ENCODE measurements at regions not wholly inside any gene's neighbourhood (a gene's known extent, or its start where the extent isn't known, plus 50 kb on each side); places are given as distances from the start of the nearest gene placed in this dataset.

DNA sequence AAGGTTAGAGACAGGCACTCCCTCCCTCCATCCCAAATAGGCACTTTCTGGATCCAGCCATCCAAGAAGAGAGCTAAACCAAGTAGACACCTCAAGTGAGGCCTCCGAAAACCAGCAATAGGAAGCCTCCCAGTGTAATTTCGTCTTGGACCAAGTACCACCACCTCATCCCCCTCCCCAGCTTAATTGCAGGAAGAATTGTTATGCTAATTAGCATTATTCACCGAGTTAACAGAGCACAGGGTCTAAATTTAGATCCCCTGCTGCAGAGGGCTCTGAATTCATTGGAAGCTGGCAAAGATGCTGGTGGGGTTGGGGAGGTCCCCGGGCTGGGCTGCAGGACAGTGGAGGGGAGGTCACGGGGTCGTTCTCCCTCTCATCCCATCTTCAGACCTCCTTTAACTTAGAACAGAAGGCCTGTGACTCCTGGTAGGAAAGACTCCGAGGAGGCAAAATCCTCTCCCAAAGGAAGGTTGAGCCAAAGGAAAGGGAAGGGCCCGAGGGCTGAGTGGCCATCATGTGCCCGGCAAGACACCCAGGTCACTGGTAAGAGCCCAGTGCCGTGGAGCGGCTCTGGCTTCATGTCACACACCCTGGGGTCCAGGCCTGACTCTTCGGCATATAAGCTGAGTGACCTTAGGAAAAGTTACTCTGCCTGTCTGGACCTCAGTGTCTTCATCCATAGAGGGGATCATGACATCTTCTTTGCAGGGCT is 209.2 kb upstream of the GRIK3 start:
- no peaks in the 10 kb centered on the region for H3K9me3 ChIP-seq (ENCODE audit: control insufficient read depth in 3 of 3, low read length in 3 of 3)
- no peak overlapping the region for H3K27ac ChIP-seq (ENCODE audit: low read depth, low read length)
- peaks cover 8 to 38% (median 33%) of the 10 kb centered on the region in 3 donors for H3K27me3 ChIP-seq (ENCODE audit: control insufficient read depth in 3 of 3, insufficient read depth in 3 of 3, low read length in 3 of 3)
- H3K4me1 ChIP-seq (ENCODE audit: control insufficient read depth in 3 of 3, insufficient read depth in 3 of 3, low read length in 3 of 3) = no peaks in the 10 kb centered on the region
- H3K4me3 ChIP-seq (ENCODE audit: low read length in 3 of 3) = no peak overlapping the region
- H3K9ac ChIP-seq (ENCODE audit: low read depth in 1 of 3, low read length in 3 of 3) = no peak overlapping the region
- no peaks in the 10 kb centered on the region for H3K36me3 ChIP-seq (ENCODE audit: control insufficient read depth in 3 of 3, insufficient read depth in 3 of 3, low read length in 3 of 3)

DNA sequence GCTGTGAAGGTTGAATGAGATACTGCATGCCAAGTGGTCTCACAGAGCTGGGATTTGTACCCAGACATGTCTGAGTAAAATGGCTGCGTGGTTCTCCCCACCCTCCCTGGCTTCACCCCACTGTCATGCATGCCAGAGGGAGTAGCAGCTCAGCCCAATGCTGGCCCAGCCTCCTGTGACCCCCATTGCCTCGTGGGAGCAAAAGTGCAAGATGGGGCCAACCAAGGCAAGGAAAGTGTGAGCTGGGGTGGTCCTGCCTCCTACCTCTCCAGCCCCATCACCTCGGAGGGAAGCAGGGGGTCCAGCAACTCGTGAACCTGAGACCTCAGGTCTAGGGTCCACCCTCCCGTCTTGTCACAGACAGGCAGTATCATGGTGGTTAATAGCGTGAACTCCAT is 209.8 kb upstream of the GRIK3 start:
- no peaks in the 10 kb centered on the region for H3K36me3 ChIP-seq (ENCODE audit: control insufficient read depth in 3 of 3, insufficient read depth in 3 of 3, low read length in 3 of 3)
- peaks cover 8 to 35% (median 30%) of the 10 kb centered on the region in 3 donors for H3K27me3 ChIP-seq (ENCODE audit: control insufficient read depth in 3 of 3, insufficient read depth in 3 of 3, low read length in 3 of 3)
- H3K4me3 ChIP-seq (ENCODE audit: low read length in 3 of 3) = no peak overlapping the region

DNA sequence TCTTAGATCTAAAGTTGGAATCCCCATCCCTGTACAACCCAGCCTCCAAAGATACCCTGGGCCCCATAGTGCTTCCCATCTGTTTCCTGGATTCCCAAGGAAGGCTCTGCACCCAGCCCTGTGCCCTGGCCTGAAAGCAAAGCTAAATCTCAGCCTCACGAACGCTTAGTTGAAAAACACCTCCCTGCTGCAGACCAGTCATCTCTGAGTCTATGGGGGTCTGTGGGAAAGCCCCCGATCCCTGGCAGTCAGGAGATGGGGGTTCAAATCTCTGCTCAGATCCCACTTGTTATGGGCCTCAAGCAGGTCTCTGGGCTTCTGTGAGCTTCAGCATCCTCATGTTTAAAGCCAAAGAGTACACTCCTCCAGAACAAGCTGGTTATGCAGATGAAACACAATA is 210.5 kb upstream of the GRIK3 start:
- Histone ChIP-seq H3K4me3 (ENCODE audit: low read length in 3 of 3) (no peak overlapping the region), H3K9ac (ENCODE audit: low read depth in 1 of 3, low read length in 3 of 3) (no peak overlapping the region), H3K36me3 (ENCODE audit: control insufficient read depth in 3 of 3, insufficient read depth in 3 of 3, low read length in 3 of 3) (no peaks in the 10 kb centered on the region), H3K4me1 (ENCODE audit: control insufficient read depth in 3 of 3, insufficient read depth in 3 of 3, low read length in 3 of 3) (no peaks in the 10 kb centered on the region), H3K9me3 (ENCODE audit: control insufficient read depth in 3 of 3, low read length in 3 of 3) (no peaks in the 10 kb centered on the region), H3K27ac (ENCODE audit: low read depth, low read length) (no peak overlapping the region), H3K27me3 (ENCODE audit: control insufficient read depth in 3 of 3, insufficient read depth in 3 of 3, low read length in 3 of 3) (peaks cover 10 to 34% (median 25%) of the 10 kb centered on the region in 3 donors)

More for the DNA sequence above, 209.8 kb upstream of the GRIK3 start:
- no peak overlapping the region for H3K27ac ChIP-seq (ENCODE audit: low read depth, low read length)
- no peaks in the 10 kb centered on the region for H3K4me1 ChIP-seq (ENCODE audit: control insufficient read depth in 3 of 3, insufficient read depth in 3 of 3, low read length in 3 of 3)
- H3K9ac ChIP-seq (ENCODE audit: low read depth in 1 of 3, low read length in 3 of 3) = no peak overlapping the region
- no peaks in the 10 kb centered on the region for H3K9me3 ChIP-seq (ENCODE audit: control insufficient read depth in 3 of 3, low read length in 3 of 3)

DNA sequence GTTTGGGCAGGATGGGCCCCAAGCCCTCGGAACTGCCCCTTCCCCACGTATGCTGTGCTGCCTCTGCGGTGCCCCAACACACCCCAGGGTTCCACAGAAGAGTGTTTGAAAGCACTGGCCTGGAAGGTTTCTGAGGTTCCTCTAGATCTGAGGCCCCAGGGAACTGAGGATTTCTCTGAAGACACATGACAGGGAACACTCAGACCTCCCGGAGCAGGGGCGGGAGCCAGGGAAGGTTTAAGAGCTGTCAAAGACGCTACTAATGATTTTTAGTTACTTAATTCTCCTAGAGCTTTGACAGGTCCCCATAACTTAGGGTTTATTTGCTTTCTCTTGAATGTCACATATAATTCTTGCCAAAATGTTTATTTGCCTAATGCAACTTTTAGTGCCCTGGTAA is 212.3 kb upstream of the GRIK3 start:
- H3K4me1 ChIP-seq (ENCODE audit: control insufficient read depth in 3 of 3, insufficient read depth in 3 of 3, low read length in 3 of 3) = no peaks in the 10 kb centered on the region
- no peaks in the 10 kb centered on the region for H3K9me3 ChIP-seq (ENCODE audit: control insufficient read depth in 3 of 3, low read length in 3 of 3)
- H3K4me3 ChIP-seq (ENCODE audit: low read length in 3 of 3) = no peak overlapping the region
- H3K27ac ChIP-seq (ENCODE audit: low read depth, low read length) = no peak overlapping the region
- no peaks in the 10 kb centered on the region for H3K36me3 ChIP-seq (ENCODE audit: control insufficient read depth in 3 of 3, insufficient read depth in 3 of 3, low read length in 3 of 3)
- H3K9ac ChIP-seq (ENCODE audit: low read depth in 1 of 3, low read length in 3 of 3) = no peak overlapping the region
- H3K27me3 ChIP-seq (ENCODE audit: control insufficient read depth in 3 of 3, insufficient read depth in 3 of 3, low read length in 3 of 3) = peaks cover 2 to 20% (median 11%) of the 10 kb centered on the region in 3 donors

DNA sequence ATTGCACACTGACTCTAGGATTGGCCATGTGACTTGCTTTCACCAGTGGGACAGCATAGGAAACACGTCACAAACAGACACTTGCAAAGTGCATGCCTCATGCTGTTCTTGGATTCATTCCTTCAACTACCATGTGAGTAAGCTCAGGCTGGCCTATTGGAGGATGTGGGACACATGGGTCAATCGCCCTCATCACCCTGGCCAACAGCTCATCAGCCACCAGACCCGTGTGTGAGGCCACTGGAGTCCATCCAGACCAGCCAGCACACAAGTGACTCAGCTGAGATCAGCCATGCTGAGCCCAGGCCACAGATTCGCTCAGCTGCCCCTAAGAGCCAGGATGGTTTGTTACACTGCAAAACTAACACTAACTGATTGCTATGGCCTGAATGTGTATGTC is 216.1 kb upstream of the GRIK3 start:
- Histone ChIP-seq H3K27me3 (ENCODE audit: control insufficient read depth in 3 of 3, insufficient read depth in 3 of 3, low read length in 3 of 3) (peaks cover 2 to 25% (median 16%) of the 10 kb centered on the region in 3 donors), H3K9ac (ENCODE audit: low read depth in 1 of 3, low read length in 3 of 3) (no peak overlapping the region), H3K4me1 (ENCODE audit: control insufficient read depth in 3 of 3, insufficient read depth in 3 of 3, low read length in 3 of 3) (no peaks in the 10 kb centered on the region), H3K9me3 (ENCODE audit: control insufficient read depth in 3 of 3, low read length in 3 of 3) (no peaks in the 10 kb centered on the region), H3K27ac (ENCODE audit: low read depth, low read length) (no peak overlapping the region), H3K4me3 (ENCODE audit: low read length in 3 of 3) (no peak overlapping the region), H3K36me3 (ENCODE audit: control insufficient read depth in 3 of 3, insufficient read depth in 3 of 3, low read length in 3 of 3) (no peaks in the 10 kb centered on the region)

DNA sequence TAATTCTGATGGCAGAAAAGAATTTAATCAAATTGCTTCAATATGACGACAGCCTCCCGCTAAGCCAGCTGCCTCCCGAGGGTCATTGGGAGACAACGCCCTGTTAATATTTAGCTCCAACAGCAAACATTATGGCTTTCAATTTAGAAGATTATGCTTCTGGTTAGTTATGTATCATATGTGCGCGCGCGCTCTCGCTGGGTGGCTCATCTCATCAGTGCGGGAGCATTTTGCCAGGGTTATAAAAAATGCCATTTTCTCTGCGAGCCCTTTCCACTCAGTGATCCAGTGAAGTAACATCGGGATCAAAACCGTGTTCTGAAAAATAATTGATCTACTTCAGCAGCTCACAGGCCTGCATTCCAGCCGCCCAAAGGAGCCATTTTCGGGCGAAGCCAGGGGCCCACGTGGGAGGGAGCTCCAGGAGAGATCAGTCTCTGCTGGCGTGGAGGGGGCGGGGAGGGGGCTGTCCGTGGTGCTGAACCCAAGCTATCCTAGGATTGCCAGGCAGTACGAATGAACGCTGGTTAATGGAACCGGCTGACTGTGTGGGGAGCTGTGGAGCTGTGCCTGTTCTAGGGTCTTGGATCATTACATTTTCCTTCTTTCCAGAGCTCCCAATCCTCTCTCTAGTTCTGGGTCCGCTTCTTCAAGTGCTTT is 219.1 kb upstream of the ZC3H12A start:
- Histone ChIP-seq H3K36me3 (ENCODE audit: control insufficient read depth in 3 of 3, insufficient read depth in 3 of 3, low read length in 3 of 3) (no peaks in the 10 kb centered on the region), H3K4me3 (ENCODE audit: low read length in 3 of 3) (no peak overlapping the region), H3K4me1 (ENCODE audit: control insufficient read depth in 3 of 3, insufficient read depth in 3 of 3, low read length in 3 of 3) (no peaks in the 10 kb centered on the region), H3K27ac (ENCODE audit: low read depth, low read length) (no peak overlapping the region), H3K27me3 (ENCODE audit: control insufficient read depth in 3 of 3, insufficient read depth in 3 of 3, low read length in 3 of 3) (peaks cover 33 to 46% (median 34%) of the 10 kb centered on the region in 3 donors), H3K9ac (ENCODE audit: low read depth in 1 of 3, low read length in 3 of 3) (no peak overlapping the region), H3K9me3 (ENCODE audit: control insufficient read depth in 3 of 3, low read length in 3 of 3) (no peaks in the 10 kb centered on the region)

GRCh38 chr1:37255868-37256267 is 218.5 kb upstream of the ZC3H12A start:
- H3K4me1 ChIP-seq (ENCODE audit: control insufficient read depth in 3 of 3, insufficient read depth in 3 of 3, low read length in 3 of 3) = no peaks in the 10 kb centered on the region
- no peak overlapping the region for H3K27ac ChIP-seq (ENCODE audit: low read depth, low read length)
- H3K36me3 ChIP-seq (ENCODE audit: control insufficient read depth in 3 of 3, insufficient read depth in 3 of 3, low read length in 3 of 3) = no peaks in the 10 kb centered on the region
- H3K9me3 ChIP-seq (ENCODE audit: control insufficient read depth in 3 of 3, low read length in 3 of 3) = no peaks in the 10 kb centered on the region
- no peak overlapping the region for H3K9ac ChIP-seq (ENCODE audit: low read depth in 1 of 3, low read length in 3 of 3)
- no peak overlapping the region for H3K4me3 ChIP-seq (ENCODE audit: low read length in 3 of 3)
- H3K27me3 ChIP-seq (ENCODE audit: control insufficient read depth in 3 of 3, insufficient read depth in 3 of 3, low read length in 3 of 3) = peaks cover 33 to 49% (median 34%) of the 10 kb centered on the region in 3 donors

DNA sequence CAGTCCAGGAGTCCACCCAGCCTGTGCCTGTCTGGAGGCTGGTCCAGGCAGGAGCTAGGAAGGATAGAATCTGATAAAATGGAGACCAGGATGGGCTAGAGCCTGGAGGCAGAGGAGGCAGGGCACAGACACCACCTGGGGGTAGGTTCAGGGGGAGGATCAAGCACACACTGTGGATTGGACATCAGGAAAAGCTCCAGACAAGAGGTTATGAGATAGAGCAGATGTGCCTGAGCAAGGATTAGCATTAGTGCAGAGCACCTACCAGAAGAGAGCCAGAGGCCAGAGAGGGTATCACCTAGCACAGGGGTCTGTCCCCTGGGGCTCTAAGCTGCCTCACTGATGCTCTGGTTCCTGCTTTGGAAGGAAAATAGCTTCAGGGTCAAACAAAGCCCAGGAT is 216.7 kb upstream of the ZC3H12A start:
- no peaks in the 10 kb centered on the region for H3K9me3 ChIP-seq (ENCODE audit: control insufficient read depth in 3 of 3, low read length in 3 of 3)
- H3K4me1 ChIP-seq (ENCODE audit: control insufficient read depth in 3 of 3, insufficient read depth in 3 of 3, low read length in 3 of 3) = no peaks in the 10 kb centered on the region
- no peaks in the 10 kb centered on the region for H3K36me3 ChIP-seq (ENCODE audit: control insufficient read depth in 3 of 3, insufficient read depth in 3 of 3, low read length in 3 of 3)
- no peak overlapping the region for H3K27ac ChIP-seq (ENCODE audit: low read depth, low read length)
- no peak overlapping the region for H3K9ac ChIP-seq (ENCODE audit: low read depth in 1 of 3, low read length in 3 of 3)
- H3K4me3 ChIP-seq (ENCODE audit: low read length in 3 of 3) = no peak overlapping the region
- H3K27me3 ChIP-seq (ENCODE audit: control insufficient read depth in 3 of 3, insufficient read depth in 3 of 3, low read length in 3 of 3) = peaks cover 33 to 50% (median 34%) of the 10 kb centered on the region in 3 donors

DNA sequence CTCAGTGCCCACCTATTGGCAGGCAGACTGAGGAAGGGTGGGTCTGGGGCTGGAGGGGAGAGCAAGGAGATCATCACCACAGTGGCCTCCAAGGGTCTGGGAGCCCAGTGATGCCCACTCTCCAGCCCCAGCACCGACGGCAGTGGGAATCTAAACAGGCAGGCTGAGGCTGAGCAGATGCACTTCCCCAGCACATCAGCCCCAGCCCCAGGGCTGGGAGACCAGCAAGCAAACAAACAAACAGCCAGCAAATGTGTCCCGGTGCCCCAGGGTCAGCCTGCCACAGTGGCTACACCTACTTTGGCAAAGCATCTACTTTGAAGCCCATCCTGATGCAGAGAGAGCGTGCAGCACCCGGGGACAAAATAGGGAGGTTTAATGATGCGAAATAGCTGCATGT is 216.3 kb upstream of the ZC3H12A start:
- no peak overlapping the region for H3K9ac ChIP-seq (ENCODE audit: low read depth in 1 of 3, low read length in 3 of 3)
- H3K9me3 ChIP-seq (ENCODE audit: control insufficient read depth in 3 of 3, low read length in 3 of 3) = no peaks in the 10 kb centered on the region
- H3K27me3 ChIP-seq (ENCODE audit: control insufficient read depth in 3 of 3, insufficient read depth in 3 of 3, low read length in 3 of 3) = peaks cover 33 to 50% (median 34%) of the 10 kb centered on the region in 3 donors
- H3K4me1 ChIP-seq (ENCODE audit: control insufficient read depth in 3 of 3, insufficient read depth in 3 of 3, low read length in 3 of 3) = no peaks in the 10 kb centered on the region
- H3K4me3 ChIP-seq (ENCODE audit: low read length in 3 of 3) = no peak overlapping the region
- H3K36me3 ChIP-seq (ENCODE audit: control insufficient read depth in 3 of 3, insufficient read depth in 3 of 3, low read length in 3 of 3) = no peaks in the 10 kb centered on the region
- H3K27ac ChIP-seq (ENCODE audit: low read depth, low read length) = no peak overlapping the region

GRCh38 chr1:37259019-37259418 is 215.4 kb upstream of the ZC3H12A start:
- no peak overlapping the region for H3K27ac ChIP-seq (ENCODE audit: low read depth, low read length)
- no peaks in the 10 kb centered on the region for H3K36me3 ChIP-seq (ENCODE audit: control insufficient read depth in 3 of 3, insufficient read depth in 3 of 3, low read length in 3 of 3)
- H3K4me1 ChIP-seq (ENCODE audit: control insufficient read depth in 3 of 3, insufficient read depth in 3 of 3, low read length in 3 of 3) = no peaks in the 10 kb centered on the region
- H3K27me3 ChIP-seq (ENCODE audit: control insufficient read depth in 3 of 3, insufficient read depth in 3 of 3, low read length in 3 of 3) = peaks cover 30 to 51% (median 34%) of the 10 kb centered on the region in 3 donors
- H3K9me3 ChIP-seq (ENCODE audit: control insufficient read depth in 3 of 3, low read length in 3 of 3) = no peaks in the 10 kb centered on the region
- H3K4me3 ChIP-seq (ENCODE audit: low read length in 3 of 3) = no peak overlapping the region
- H3K9ac ChIP-seq (ENCODE audit: low read depth in 1 of 3, low read length in 3 of 3) = no peak overlapping the region
